Rectal smooth muscle tissue (tissue), 1 donor: ENCODE measurements at regions not wholly inside any gene's neighbourhood (a gene's known extent, or its start where the extent isn't known, plus 50 kb on each side); places are given as distances from the start of the nearest gene placed in this dataset.
"Not testable (repeated sequence)": the region's sequence is repeated elsewhere in the genome, so short reads cannot be mapped to it uniquely, and the experiment has no call there.

Experiments
- H3K27ac ChIP-seq: one replicate; pipeline ENCODE4 v1.7.0; 2013; ENCODE audit warnings: low read depth, low read length, inconsistent platforms
- H3K27me3 ChIP-seq: one replicate; pipeline ENCODE4 v1.7.0; 2013; ENCODE audit warnings: low read length; ENCODE audit not compliant: control insufficient read depth, insufficient read depth
- H3K36me3 ChIP-seq: one replicate; pipeline ENCODE4 v1.7.0; 2013; ENCODE audit warnings: low read length; ENCODE audit not compliant: control insufficient read depth, insufficient read depth
- H3K4me1 ChIP-seq: one replicate; pipeline ENCODE4 v1.7.0; 2013; ENCODE audit warnings: low read length; ENCODE audit not compliant: control insufficient read depth, insufficient read depth
- H3K4me3 ChIP-seq: one replicate; pipeline ENCODE4 v1.7.0; 2013; ENCODE audit warnings: low read length
- H3K9ac ChIP-seq: one replicate; pipeline ENCODE4 v1.7.0; 2013; ENCODE audit warnings: low read length

DNA sequence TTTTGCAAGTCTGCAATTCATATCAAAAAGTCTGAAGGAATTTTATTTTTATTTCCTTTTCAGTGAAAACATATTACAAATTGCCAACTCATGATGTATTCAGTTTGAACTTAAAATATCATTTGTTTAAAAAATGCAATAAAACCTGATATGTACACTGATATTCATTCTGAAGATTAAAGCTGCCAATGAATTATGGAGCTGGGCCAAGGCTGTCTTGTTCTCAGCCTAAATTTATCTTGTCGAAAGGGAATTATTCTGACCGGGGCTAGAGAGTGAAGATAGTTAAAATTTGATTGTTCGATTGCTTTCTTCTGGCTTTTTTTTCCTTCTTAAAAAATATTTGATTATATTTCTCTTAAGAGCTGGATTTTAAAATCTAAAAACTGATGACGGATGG, 54.0 kb upstream of the RBFOX1 start:
- no peak overlapping the region for H3K9ac ChIP-seq
- H3K27me3 ChIP-seq, result no peaks in the 10 kb centered on the region
- no peaks in the 10 kb centered on the region for H3K4me1 ChIP-seq
- H3K4me3 ChIP-seq, result no peak overlapping the region
- no peak overlapping the region for H3K27ac ChIP-seq
- H3K36me3 ChIP-seq, result no peaks in the 10 kb centered on the region

DNA sequence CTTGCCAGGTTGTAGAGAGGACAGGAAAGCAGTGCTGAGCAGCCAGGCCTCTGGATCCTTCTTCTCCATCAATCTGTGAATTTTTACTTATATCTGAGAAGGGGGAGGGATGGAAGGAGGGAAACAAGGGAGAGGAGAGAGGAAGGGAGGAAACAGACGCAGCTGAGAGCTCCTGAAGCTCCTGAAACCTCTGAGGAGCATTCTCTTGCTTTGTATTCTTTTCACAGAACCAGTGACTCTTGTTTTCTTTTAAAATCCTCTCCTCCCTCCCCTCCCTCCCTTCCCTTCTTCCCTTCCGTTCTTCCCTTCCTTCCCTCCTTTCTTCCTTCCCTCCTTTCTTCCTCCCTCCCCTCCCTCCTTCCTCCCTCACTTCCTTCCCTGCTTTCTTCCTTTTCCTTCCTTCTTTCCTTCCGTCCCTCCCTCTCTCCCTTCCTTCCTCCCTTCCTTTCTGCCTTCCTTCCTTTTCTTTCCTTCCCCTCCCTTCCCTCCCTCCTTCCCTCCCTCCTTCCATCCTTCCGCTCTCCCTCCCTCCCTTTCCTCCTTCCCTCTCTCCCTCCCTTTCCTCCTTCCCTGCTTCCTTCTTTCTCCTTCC, 60.0 kb upstream of the RBFOX1 start:
- no peaks in the 10 kb centered on the region for H3K36me3 ChIP-seq
- no peaks in the 10 kb centered on the region for H3K4me1 ChIP-seq
- H3K27ac ChIP-seq, result no peak overlapping the region
- H3K4me3 ChIP-seq, result no peak overlapping the region
- no peak overlapping the region for H3K9ac ChIP-seq
- H3K27me3 ChIP-seq, result no peaks in the 10 kb centered on the region

DNA sequence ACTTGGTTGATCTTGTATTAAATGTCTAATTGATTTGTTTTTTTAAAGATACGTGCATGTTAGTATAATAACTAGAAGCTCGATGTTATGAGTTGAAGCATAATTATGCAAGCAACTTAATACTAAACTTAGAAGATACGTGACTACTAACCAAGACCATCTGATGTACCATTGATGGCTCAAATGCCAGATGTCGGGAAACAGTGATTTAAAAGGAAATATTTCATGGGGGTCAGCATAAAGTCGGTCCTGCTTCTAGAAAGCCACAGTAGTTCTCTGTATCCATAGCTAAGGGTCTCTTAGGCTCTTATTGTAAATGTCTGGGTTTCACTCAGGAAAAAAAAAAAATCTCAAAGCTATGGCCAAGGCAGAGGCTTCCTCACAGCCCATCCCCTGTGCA, 61.2 kb upstream of the RBFOX1 start:
- H3K4me1 ChIP-seq, result no peaks in the 10 kb centered on the region
- H3K4me3 ChIP-seq, result no peak overlapping the region
- no peak overlapping the region for H3K9ac ChIP-seq
- H3K27ac ChIP-seq, result no peak overlapping the region
- no peaks in the 10 kb centered on the region for H3K27me3 ChIP-seq
- H3K36me3 ChIP-seq, result no peaks in the 10 kb centered on the region

DNA sequence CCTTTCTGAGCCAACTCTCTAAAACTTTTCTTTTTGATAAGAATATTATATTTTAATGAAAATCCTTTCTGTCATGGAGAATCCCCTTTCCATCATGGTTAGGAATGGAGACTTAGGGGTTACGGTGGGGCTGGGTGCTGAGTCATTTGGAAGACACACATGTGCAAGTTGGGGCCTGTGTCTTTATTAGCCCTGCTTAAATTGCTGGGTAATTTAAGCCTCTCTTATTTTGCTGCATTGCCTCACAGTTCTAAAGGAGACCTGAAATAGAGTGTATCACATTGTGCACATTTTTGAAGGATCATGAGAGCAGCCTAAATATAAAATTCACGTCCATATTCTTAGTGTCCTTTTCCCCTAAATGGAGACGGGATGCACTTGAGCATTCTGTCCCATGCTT, 61.8 kb upstream of the RBFOX1 start:
- H3K4me1 ChIP-seq, result no peaks in the 10 kb centered on the region
- no peak overlapping the region for H3K27ac ChIP-seq

DNA sequence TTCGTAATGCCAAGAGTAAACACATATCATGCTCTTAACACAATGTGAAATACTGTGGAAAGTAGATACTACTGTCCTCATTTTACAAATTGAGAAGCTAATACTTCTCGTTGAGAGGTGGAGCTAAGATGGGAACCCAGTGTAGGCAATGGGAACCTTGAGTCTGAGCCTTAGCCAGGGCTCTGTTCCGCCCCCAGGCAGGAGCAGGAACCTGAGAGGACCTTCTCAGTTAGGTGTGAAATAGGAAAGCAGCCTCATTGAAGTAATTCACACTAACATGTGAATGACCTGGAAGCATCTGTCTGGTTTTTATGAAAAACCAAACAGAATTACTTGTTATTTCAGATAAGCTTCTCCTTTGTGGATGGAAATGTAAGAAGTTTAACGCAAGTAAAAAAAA, 62.6 kb upstream of the RBFOX1 start:
- Histone ChIP-seq H3K27ac (no peak overlapping the region), H3K4me3 (no peak overlapping the region), H3K36me3 (no peaks in the 10 kb centered on the region), H3K4me1 (no peaks in the 10 kb centered on the region), H3K9ac (no peak overlapping the region), H3K27me3 (no peaks in the 10 kb centered on the region)

More for the DNA sequence above, 61.8 kb upstream of the RBFOX1 start:
- Histone ChIP-seq H3K9ac (no peak overlapping the region), H3K27me3 (no peaks in the 10 kb centered on the region), H3K36me3 (no peaks in the 10 kb centered on the region), H3K4me3 (no peak overlapping the region)

DNA sequence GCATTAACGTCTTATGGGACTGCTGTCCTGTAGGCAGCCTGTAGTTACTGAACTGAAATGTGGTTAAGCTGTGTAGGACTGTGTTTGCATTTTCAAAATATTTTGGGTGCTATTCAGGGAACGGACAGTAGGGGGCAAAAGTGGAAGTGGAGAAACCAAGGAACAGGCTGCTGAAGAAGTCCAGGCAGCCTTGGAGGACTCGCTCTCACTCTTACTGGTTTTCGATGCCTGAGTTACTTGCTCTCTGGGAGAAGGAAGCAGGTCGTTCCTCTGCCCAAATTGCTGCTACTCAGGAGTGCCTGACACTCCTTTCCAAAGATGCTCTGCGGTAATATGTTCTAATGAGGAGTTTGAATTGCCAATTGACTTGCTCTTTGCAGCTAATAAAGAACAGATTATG, 64.5 kb upstream of the RBFOX1 start:
- no peak overlapping the region for H3K9ac ChIP-seq
- H3K27ac ChIP-seq, result no peak overlapping the region
- no peaks in the 10 kb centered on the region for H3K27me3 ChIP-seq
- no peaks in the 10 kb centered on the region for H3K36me3 ChIP-seq
- H3K4me1 ChIP-seq, result no peaks in the 10 kb centered on the region
- no peak overlapping the region for H3K4me3 ChIP-seq

DNA sequence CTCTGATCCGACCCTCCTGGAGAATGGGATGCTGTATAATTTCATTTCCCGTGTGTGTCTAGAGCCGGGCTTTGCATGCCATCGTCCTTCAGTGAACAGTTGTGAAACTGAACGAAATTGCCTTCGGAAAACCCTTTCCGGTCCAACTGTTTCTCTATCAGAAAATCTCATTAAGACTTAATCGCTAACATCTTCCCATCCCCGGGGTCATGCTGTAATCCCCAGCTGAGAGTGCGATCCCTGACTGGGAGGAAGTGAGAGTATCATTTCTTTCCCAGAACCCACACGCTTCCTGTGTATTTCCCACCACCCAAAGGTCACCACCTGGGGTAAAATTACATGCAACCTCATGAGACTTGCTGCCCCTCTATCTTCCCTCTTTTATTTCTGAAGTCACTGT, 75.6 kb upstream of the RBFOX1 start:
- H3K4me3 ChIP-seq, result no peak overlapping the region
- no peaks in the 10 kb centered on the region for H3K36me3 ChIP-seq
- no peak overlapping the region for H3K27ac ChIP-seq
- H3K27me3 ChIP-seq, result no peaks in the 10 kb centered on the region
- no peaks in the 10 kb centered on the region for H3K4me1 ChIP-seq
- H3K9ac ChIP-seq, result no peak overlapping the region

DNA sequence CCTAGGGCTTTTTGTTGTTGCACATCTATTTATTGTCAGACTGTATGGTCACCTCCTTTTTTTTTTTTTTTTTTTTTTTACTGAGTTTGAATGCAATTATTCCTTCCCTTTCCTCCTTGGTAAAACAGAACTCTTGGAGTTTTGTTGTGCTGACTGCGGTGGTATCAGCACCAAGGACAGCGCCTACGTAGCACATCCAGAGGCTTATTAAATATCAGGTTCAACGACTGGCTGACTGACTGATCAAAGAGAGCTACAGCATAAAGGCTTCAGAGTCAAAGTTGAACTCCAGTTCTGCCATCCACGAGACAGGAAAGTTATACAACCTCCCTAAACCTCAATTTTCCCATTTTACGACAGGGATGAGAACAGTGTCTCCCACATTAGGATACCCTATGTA, 86.1 kb upstream of the RBFOX1 start:
- Histone ChIP-seq H3K27me3 (no peaks in the 10 kb centered on the region), H3K36me3 (no peaks in the 10 kb centered on the region), H3K9ac (no peak overlapping the region), H3K4me1 (no peaks in the 10 kb centered on the region), H3K27ac (no peak overlapping the region), H3K4me3 (no peak overlapping the region)

DNA sequence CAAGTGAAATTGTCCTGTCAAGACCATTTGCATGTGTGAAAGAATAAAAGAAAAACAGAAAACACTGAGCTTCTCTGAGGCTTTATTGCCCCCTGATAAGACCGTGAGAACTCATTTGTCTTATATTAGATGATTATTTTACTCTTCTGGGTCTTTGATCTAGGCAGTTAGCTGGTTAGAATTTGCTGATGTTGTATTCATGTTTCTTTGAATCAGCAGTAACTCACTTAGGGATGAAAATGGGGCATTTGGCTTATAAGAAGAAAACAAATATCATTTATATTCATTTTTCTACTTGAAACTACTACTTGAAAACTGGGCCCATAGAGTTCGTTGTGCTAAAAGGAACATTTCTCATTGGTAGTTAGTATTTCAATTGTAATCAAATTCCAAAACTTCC, 93.1 kb upstream of the RBFOX1 start:
- Histone ChIP-seq H3K4me1 (no peaks in the 10 kb centered on the region), H3K36me3 (no peaks in the 10 kb centered on the region), H3K9ac (no peak overlapping the region), H3K4me3 (no peak overlapping the region), H3K27ac (no peak overlapping the region), H3K27me3 (no peaks in the 10 kb centered on the region)

DNA sequence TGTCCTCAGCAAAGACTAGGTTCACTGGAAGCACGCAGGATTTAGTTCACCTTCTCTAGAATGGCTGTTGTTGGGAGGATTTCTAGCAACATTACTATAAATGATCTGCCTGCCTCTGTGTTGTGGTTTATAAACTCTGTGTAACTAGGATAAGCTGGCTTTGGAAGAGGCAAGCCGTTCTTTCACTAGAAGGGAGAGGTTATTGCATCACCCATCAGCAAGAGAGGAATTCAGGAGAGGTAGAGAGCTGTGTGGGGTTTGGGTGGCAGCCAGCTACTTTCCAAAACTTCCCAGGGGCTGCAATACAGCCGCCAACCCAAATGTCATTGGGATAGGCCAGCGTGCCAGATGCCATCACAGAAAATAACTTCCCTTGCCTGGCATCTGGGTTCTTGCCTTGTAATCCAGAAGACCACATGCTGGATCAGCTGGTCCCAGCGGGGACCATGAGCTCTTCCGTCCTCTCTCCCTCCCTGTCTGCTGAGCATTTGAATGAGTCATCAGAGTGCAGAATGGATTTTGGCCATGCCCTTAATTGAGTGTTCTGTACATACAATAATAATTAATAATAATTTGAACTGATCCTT, 95.7 kb upstream of the RBFOX1 start:
- Histone ChIP-seq H3K27me3 (no peaks in the 10 kb centered on the region), H3K4me1 (no peaks in the 10 kb centered on the region), H3K27ac (no peak overlapping the region), H3K9ac (no peak overlapping the region), H3K4me3 (no peak overlapping the region), H3K36me3 (no peaks in the 10 kb centered on the region)

DNA sequence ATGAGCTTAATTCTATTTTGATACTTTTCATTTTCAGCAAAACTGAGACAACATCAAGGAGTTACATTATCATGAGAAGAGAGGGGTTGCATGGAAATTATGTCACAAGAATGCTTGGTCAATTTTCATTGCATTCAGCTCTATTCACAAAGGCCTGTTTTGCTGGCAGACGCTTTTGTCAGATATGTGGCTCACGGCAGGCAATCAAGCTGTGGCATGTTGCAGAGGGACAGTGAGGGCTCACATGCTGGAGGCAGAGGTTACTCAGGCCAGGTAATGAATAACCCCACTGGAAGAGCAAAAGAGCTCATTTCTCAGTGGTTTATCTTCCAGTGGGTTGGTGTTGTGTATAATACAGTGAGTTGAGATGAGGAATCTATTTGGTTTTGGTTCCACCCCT, 98.7 kb upstream of the RBFOX1 start:
- H3K27ac ChIP-seq, result no peak overlapping the region
- H3K27me3 ChIP-seq, result no peaks in the 10 kb centered on the region
- no peak overlapping the region for H3K4me3 ChIP-seq
- H3K36me3 ChIP-seq, result no peaks in the 10 kb centered on the region
- no peaks in the 10 kb centered on the region for H3K4me1 ChIP-seq
- H3K9ac ChIP-seq, result no peak overlapping the region

DNA sequence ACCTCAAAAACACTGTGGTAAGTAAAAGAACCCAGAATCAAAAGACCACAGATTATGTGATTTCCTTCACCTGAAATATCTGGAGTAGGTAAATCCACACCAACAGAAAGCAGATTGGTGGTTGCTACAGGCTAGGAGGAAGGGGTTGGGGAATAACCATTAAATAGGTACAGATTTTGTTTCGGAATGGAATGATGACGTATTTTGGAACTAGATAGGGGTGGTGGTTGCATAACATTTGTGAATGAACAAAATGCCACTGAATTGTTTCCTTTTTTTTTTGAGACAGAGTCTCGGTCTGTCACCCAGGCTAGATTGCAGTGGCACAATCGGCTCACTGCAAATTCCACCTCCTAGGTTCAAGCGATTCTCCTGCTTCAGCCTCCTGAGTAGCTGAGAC, 100.9 kb upstream of the RBFOX1 start:
- Histone ChIP-seq H3K36me3 (no peaks in the 10 kb centered on the region), H3K27ac (no peak overlapping the region), H3K4me3 (no peak overlapping the region), H3K27me3 (no peaks in the 10 kb centered on the region), H3K9ac (no peak overlapping the region), H3K4me1 (no peaks in the 10 kb centered on the region)

DNA sequence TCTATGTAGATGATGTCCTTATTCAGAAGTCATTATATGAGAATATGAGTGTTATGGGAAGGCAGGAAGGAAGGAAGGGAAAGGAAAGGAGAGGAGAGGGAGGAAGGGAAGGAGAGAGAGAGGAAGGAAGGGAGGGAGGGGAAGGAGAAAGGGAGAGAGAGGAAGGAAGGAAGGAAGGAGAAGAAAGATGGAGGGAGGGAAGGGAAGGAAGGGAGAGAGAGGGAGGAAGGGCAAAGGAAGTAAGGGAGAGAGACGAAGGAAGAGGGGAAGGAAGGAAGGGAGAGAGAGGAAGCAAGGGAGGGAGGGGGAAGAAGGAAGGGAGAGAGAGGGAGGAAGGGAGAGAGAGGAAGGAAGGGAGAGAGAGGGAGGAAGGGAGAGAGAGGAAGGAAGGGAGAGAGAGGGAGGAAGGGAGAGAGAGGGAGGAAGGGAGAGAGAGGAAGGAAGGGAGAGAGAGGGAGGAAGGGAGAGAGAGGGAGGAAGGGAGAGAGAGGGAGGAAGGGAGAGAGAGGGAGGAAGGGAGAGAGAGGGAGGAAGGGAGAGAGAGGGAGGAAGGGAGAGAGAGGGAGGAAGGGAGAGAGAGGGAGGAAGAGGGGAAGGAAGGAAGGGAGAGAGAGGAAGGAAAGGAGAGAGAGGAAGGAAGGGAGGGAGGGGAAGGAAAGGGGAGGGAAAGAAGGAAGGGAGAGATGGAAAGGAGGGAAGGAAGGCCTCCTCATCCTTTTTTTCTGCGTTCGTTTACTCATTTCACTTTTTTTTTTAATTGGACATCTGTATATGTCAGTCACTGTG, 103.0 kb upstream of the RBFOX1 start:
- H3K4me1 ChIP-seq, H3K36me3 ChIP-seq, H3K4me3 ChIP-seq, H3K27ac ChIP-seq, H3K9ac ChIP-seq, H3K27me3 ChIP-seq: not testable (repeated sequence)
